ENCODE measurements at regions not wholly inside any gene's neighbourhood (a gene's known extent, or its start where the extent isn't known, plus 50 kb on each side); places are given as distances from the start of the nearest gene placed in this dataset.

GRCh38 chr4:11669156-11669555, 240.5 kb upstream of the HS3ST1 start:
- TF ChIP-seq EP300 (IDR thresholded peaks at IDR 0.05; ENCODE audit: borderline replicate concordance in 1 of 2, low read depth in 1 of 2, low read length in 1 of 2) (no peak), CTCF (IDR thresholded peaks at IDR 0.05) (no peak), YY1 (IDR thresholded peaks at IDR 0.05; ENCODE audit: low read depth) (no peak), RFX5 (IDR thresholded peaks at IDR 0.05; ENCODE audit: low read length) (no peak), GATA2 (CRISPR knock-in tag; IDR thresholded peaks at IDR 0.05) (no peak), MAX (IDR thresholded peaks at IDR 0.05; ENCODE audit: low read depth) (no peak)
